Kidney (tissue), 13 donors: ENCODE measurements at regions not wholly inside any gene's neighbourhood (a gene's known extent, or its start where the extent isn't known, plus 50 kb on each side); places are given as distances from the start of the nearest gene placed in this dataset.

ENCODE experiments used
- DNase-seq, 5 donors: peaks; one replicate each; pipeline ENCODE4 v3.0.0-alpha.2; 2013 to 2020
- FAIRE-seq: peaks from 2 replicates; lab custom pipeline; 2012; peaks lifted over from hg19 to GRCh38; lab: Jason Lieb, UNC
- H3K27ac ChIP-seq, 2 donors: one replicate each; pipeline ENCODE4 v1.7.0; 2013; ENCODE audit warnings: low read depth in 2 of 2, low read length in 2 of 2, inconsistent platforms in 1 of 2
- H3K27me3 ChIP-seq: one replicate; pipeline ENCODE4 v1.7.1; 2013; ENCODE audit warnings: low read length, inconsistent platforms; ENCODE audit not compliant: control insufficient read depth, insufficient read depth
- H3K36me3 ChIP-seq, 3 donors: one replicate each; pipeline versions ENCODE4 v1.7.0 to v1.7.1; 2013; ENCODE audit warnings: low read length in 3 of 3, control low read depth in 1 of 3, inconsistent platforms in 1 of 3; ENCODE audit not compliant: insufficient read depth in 3 of 3, control insufficient read depth in 2 of 3
- H3K4me1 ChIP-seq, 3 donors: one replicate each; pipeline versions ENCODE4 v1.7.0 to v1.7.1; 2013; ENCODE audit warnings: low read length in 3 of 3, inconsistent platforms in 1 of 3, low read depth in 1 of 3; ENCODE audit not compliant: control insufficient read depth in 2 of 3, insufficient read depth in 2 of 3
- H3K4me3 ChIP-seq, 3 donors: one replicate each; pipeline versions ENCODE4 v1.7.0 to v1.8.1; 2013; ENCODE audit warnings: low read length in 3 of 3, control low read depth in 1 of 3, inconsistent platforms in 1 of 3
- H3K9ac ChIP-seq, 3 donors: one replicate each; pipeline versions ENCODE4 v1.7.0 to v1.7.1; 2013; ENCODE audit warnings: low read length in 3 of 3, control low read depth in 1 of 3, inconsistent platforms in 1 of 3
- H3K9me3 ChIP-seq, 3 donors: one replicate each; pipeline versions ENCODE4 v1.7.0 to v1.7.1; 2013; ENCODE audit warnings: low read length in 3 of 3, control low read depth in 1 of 3, inconsistent platforms in 1 of 3; ENCODE audit not compliant: control insufficient read depth in 2 of 3, insufficient read depth in 1 of 3
- intact Hi-C: fragments of 100-400 bp; cut with DNase I; formaldehyde crosslinking; loops from one replicate; pipeline ENCODE4 v1.11.1; 2022
- TF ChIP-seq, protein P1 (sequence below): IDR thresholded peaks from 3 replicates; pipeline ENCODE4 v1.5.1; 2012; ENCODE audit warnings: mild to moderate bottlenecking, moderate library complexity, borderline replicate concordance; ENCODE audit not compliant: insufficient read depth; ENCODE audit errors: extremely low read depth
- donor health status: control.
- donor health status: control.
- donor health status: control.
- donor health status: control.
- donor health status: control.
- donor health status: DM: yes; HTN: yes; CAD: no.
- donor health status: Normal renal cell carcinoma (clear cell type).

DNA sequence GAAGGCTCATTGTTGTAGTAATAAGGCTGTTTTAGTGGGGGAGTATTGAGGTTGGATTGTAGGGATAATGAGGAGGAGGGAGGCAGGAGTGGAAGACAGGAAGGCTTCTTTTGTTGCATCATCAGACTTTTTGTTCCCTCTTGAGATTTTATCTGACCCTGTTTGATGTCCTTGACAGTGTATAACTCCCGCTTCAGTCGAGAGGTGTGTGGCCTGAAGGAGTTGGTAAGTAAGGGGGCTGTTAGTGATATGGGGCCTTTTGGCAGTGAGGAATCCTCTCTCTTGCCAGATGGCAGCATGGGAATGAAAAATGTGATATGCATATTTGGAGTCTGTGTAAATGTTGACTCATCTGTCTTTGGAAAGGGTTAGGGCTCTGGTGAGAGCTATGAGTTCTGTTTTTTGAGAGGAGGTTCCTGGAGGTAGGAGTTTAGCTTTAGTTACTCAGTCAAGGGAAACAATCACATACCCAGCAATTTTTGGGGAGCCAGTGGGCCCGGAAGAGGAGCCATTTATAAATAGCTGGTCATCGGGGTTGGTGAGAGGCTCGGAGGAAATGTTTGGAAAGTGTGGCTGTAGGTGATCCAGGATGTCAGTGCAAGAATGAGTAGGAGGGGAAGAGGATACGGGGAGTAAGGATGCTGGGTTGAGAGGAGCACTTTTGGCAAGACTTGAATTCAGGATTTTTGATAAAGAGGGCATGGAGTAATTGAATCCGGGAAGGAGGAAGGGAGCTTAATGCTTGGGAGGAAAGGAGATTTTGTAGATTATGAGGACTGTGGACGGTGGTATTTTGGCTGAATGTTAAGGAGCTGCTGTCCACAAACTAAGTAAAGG lies 136.7 kb upstream of the ETV3 start:
- FAIRE-seq (no peak), DNase-seq (no peak)
- Histone ChIP-seq H3K27ac (no peak overlapping the region), H3K27me3 (no peaks in the 10 kb centered on the region), H3K9me3 (no peaks in the 10 kb centered on the region), H3K36me3 (no peaks in the 10 kb centered on the region), H3K4me1 (no peaks in the 10 kb centered on the region), H3K9ac (no peak overlapping the region), H3K4me3 (no peak overlapping the region)
- intact Hi-C loops: no loop called here
- TF ChIP-seq, protein P1, sequence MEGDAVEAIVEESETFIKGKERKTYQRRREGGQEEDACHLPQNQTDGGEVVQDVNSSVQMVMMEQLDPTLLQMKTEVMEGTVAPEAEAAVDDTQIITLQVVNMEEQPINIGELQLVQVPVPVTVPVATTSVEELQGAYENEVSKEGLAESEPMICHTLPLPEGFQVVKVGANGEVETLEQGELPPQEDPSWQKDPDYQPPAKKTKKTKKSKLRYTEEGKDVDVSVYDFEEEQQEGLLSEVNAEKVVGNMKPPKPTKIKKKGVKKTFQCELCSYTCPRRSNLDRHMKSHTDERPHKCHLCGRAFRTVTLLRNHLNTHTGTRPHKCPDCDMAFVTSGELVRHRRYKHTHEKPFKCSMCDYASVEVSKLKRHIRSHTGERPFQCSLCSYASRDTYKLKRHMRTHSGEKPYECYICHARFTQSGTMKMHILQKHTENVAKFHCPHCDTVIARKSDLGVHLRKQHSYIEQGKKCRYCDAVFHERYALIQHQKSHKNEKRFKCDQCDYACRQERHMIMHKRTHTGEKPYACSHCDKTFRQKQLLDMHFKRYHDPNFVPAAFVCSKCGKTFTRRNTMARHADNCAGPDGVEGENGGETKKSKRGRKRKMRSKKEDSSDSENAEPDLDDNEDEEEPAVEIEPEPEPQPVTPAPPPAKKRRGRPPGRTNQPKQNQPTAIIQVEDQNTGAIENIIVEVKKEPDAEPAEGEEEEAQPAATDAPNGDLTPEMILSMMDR: no peak

DNA sequence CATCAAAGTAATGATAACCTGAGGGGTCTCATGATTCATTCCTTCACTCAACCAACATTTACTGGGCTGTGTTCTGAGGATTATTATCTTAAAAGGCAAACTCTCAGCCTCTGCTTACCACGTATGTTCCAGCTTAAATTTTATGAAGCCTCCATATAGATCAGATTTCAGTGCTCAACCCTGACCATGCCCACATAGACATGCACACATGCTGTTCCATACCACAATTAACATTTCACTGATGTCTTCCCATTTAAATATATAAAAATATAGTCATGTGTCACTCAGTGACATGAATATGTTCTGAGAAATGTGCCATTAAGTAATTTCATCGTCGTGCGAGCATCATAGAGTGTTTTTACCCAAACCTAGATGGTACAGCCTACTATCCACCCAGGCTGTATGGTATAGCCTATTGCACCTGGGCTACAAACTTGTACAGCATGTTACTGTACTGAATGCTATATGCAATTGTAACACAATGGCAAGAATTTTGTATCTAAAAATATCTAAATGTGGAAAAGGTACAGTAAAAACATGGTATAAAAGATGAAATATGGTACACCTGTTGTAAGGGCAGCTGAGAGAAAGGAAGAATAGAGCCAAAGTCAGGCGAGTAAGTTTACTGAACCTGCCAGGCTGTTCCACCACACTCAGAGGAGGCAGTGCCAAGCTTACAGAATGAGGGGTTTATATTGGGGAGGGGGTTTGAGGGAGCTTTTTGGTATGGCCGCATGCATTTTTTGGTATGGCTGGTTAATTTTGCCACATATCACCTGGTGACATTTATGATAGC lies 134.7 kb upstream of the ETV3 start:
- no peak for DNase-seq
- no peak for FAIRE-seq
- Histone ChIP-seq H3K9me3 (no peaks in the 10 kb centered on the region), H3K27ac (no peak overlapping the region), H3K36me3 (no peaks in the 10 kb centered on the region), H3K9ac (no peak overlapping the region), H3K27me3 (no peaks in the 10 kb centered on the region), H3K4me1 (no peaks in the 10 kb centered on the region), H3K4me3 (no peak overlapping the region)
- TF ChIP-seq, protein P1: no peak
- intact Hi-C loops: no loop called here

DNA sequence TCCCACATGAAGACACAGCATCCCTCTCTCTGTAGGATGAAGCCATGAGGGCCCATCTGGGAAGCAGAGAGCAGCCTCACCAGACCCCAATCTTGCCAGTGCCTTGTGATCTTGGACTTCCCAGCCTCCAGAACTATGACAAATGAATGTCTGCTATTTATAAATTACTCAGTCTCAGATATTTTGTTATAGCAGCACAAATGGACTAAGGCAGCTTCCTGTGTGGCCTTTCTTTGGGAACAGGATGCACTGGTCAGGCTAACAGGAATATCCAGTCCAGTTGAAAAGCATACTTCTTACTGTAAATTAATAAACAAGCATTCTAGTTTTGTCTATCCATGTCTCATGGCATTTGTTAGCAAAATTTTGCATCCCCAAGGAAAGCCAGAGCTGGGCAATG lies 134.1 kb upstream of the ETV3 start:
- FAIRE-seq (no peak), DNase-seq (no peak)
- no peaks in the 10 kb centered on the region for H3K9me3 ChIP-seq
- H3K36me3 ChIP-seq: no peaks in the 10 kb centered on the region
- no peak overlapping the region for H3K4me3 ChIP-seq
- intact Hi-C loops: no loop called here
- TF ChIP-seq, protein P1: no peak
- H3K27ac ChIP-seq: no peak overlapping the region
- H3K9ac ChIP-seq: no peak overlapping the region
- H3K27me3 ChIP-seq: no peaks in the 10 kb centered on the region
- no peaks in the 10 kb centered on the region for H3K4me1 ChIP-seq
